Vagina (tissue), 2 donors: ENCODE measurements at regions not wholly inside any gene's neighbourhood (a gene's known extent, or its start where the extent isn't known, plus 50 kb on each side); places are given as distances from the start of the nearest gene placed in this dataset.

Experiments
- DNase-seq, 2 donors: peaks; one replicate each; pipeline ENCODE4 v3.0.0-alpha.2; 2017; ENCODE audit errors: extremely low spot score in 2 of 2
- H3K27ac ChIP-seq: fragments of 200-600 bp; sonication (generic); one replicate; pipeline ENCODE4 v1.5.1; 2019
- H3K27me3 ChIP-seq: fragments of 200-600 bp; sonication (generic); one replicate; pipeline ENCODE4 v1.5.1; 2019
- H3K36me3 ChIP-seq, 2 donors: fragments of 200-600 bp; sonication (generic); one replicate each; pipeline ENCODE4 v1.5.1; 2017 to 2019
- H3K4me1 ChIP-seq: fragments of 200-600 bp; sonication (generic); one replicate; pipeline ENCODE4 v1.5.1; 2019
- H3K4me3 ChIP-seq, 2 donors: fragments of 200-600 bp; sonication (generic); 1 replicate in 1 of 2; 2 replicates in 1 of 2; pipeline ENCODE4 v1.5.1; 2016 to 2019
- H3K9me3 ChIP-seq: fragments of 200-600 bp; sonication (generic); one replicate; pipeline ENCODE4 v1.5.1; 2019
- CTCF ChIP-seq, 3 experiments: fragments of 450-650 bp in 2 of 3; fragments of 200-600 bp in 1 of 3; sonication (generic) in 1 of 3; IDR thresholded peaks; one replicate each; pipeline ENCODE4 v1.5.1; 2017 to 2019; ENCODE audit warnings: antibody characterized with exemption in 3 of 3, mild to moderate bottlenecking in 2 of 3, moderate library complexity in 2 of 3
- POLR2A ChIP-seq, 2 donors: fragments of 450-650 bp; IDR thresholded peaks; one replicate each; pipeline ENCODE4 v1.6.1; 2017; ENCODE audit warnings: antibody characterized with exemption in 2 of 2, mild to moderate bottlenecking in 2 of 2, moderate library complexity in 2 of 2
- POLR2AphosphoS5 ChIP-seq, 2 donors: sonication (generic); formaldehyde crosslinking; IDR thresholded peaks; one replicate each; pipeline ENCODE4 v1.9.0; 2017; ENCODE audit warnings: antibody characterized with exemption in 2 of 2, mild to moderate bottlenecking in 2 of 2, low read depth in 1 of 2; ENCODE audit not compliant: insufficient read depth in 1 of 2
- intact Hi-C: fragments of 100-400 bp; cut with DNase I; formaldehyde crosslinking; loops from one replicate; pipeline ENCODE4 v1.15.1; 2023

GRCh38 chr9:17859228-17859627, 280.4 kb downstream of the SH3GL2 start:
- no peaks in the 10 kb centered on the region for H3K36me3 ChIP-seq
- H3K4me1 ChIP-seq: no peaks in the 10 kb centered on the region
- intact Hi-C loops: loop anchor here (1.0 kb wide), 1 partner anchor 12 kb away; no protein-coding TSS in a partner anchor
- DNase-seq: no peak
- no peak overlapping the region for H3K27ac ChIP-seq
- no peaks in the 10 kb centered on the region for H3K9me3 ChIP-seq
- no peak overlapping the region for H3K4me3 ChIP-seq
- H3K27me3 ChIP-seq: no peaks in the 10 kb centered on the region
- TF ChIP-seq POLR2A (IDR thresholded peaks at IDR 0.05) (no peak), CTCF (IDR thresholded peaks at IDR 0.05) (no peak), POLR2AphosphoS5 (IDR thresholded peaks at IDR 0.05; ENCODE audit: insufficient read depth in 1 of 2, low read depth in 1 of 2) (no peak)

GRCh38 chr9:17859987-17860386, 281.1 kb downstream of the SH3GL2 start:
- TF ChIP-seq POLR2A (IDR thresholded peaks at IDR 0.05) (no peak), CTCF (IDR thresholded peaks at IDR 0.05) (no peak), POLR2AphosphoS5 (IDR thresholded peaks at IDR 0.05; ENCODE audit: insufficient read depth in 1 of 2, low read depth in 1 of 2) (no peak)
- Histone ChIP-seq H3K36me3 (no peaks in the 10 kb centered on the region), H3K9me3 (no peaks in the 10 kb centered on the region), H3K4me3 (no peak overlapping the region), H3K27me3 (no peaks in the 10 kb centered on the region), H3K27ac (no peak overlapping the region), H3K4me1 (no peaks in the 10 kb centered on the region)
- intact Hi-C loops: loop anchor here (1.0 to 10.0 kb wide), 2 partner anchors 13 to 55 kb away; no protein-coding TSS in a partner anchor
- no peak for DNase-seq

- no peak for DNase-seq
- TF ChIP-seq POLR2AphosphoS5 (IDR thresholded peaks at IDR 0.05; ENCODE audit: insufficient read depth in 1 of 2, low read depth in 1 of 2) (no peak), CTCF (IDR thresholded peaks at IDR 0.05) (no peak), POLR2A (IDR thresholded peaks at IDR 0.05) (no peak)
- no peak overlapping the region for H3K27ac ChIP-seq
- no peaks in the 10 kb centered on the region for H3K9me3 ChIP-seq
- no peaks in the 10 kb centered on the region for H3K27me3 ChIP-seq
- H3K36me3 ChIP-seq: no peaks in the 10 kb centered on the region
- intact Hi-C loops: loop anchor here (10.0 kb wide), 1 partner anchor 57 kb away; no protein-coding TSS in a partner anchor
- H3K4me3 ChIP-seq: no peak overlapping the region
- H3K4me1 ChIP-seq: no peaks in the 10 kb centered on the region
Measured at GRCh38 chr9:17862101-17862500, 283.2 kb downstream of the SH3GL2 start.

- Histone ChIP-seq H3K4me1 (no peaks in the 10 kb centered on the region), H3K27ac (no peak overlapping the region), H3K27me3 (no peaks in the 10 kb centered on the region), H3K36me3 (no peaks in the 10 kb centered on the region), H3K4me3 (no peak overlapping the region), H3K9me3 (no peaks in the 10 kb centered on the region)
- intact Hi-C loops: loop anchor here (10.0 kb wide), 1 partner anchor 58 kb away; no protein-coding TSS in a partner anchor
- TF ChIP-seq POLR2A (IDR thresholded peaks at IDR 0.05) (no peak), CTCF (IDR thresholded peaks at IDR 0.05) (no peak)
- DNase-seq: no peak
Measured at GRCh38 chr9:17862629-17863028, 283.8 kb downstream of the SH3GL2 start.

- H3K4me1 ChIP-seq: no peaks in the 10 kb centered on the region
- DNase-seq: no peak
- TF ChIP-seq CTCF (IDR thresholded peaks at IDR 0.05): no peak
- no peak for TF ChIP-seq POLR2A (IDR thresholded peaks at IDR 0.05)
- TF ChIP-seq POLR2AphosphoS5 (IDR thresholded peaks at IDR 0.05; ENCODE audit: insufficient read depth in 1 of 2, low read depth in 1 of 2): no peak
Measured at GRCh38 chr9:17863213-17863883, 284.5 kb downstream of the SH3GL2 start.

More at GRCh38 chr9:17863213-17863883, 284.5 kb downstream of the SH3GL2 start:
- Histone ChIP-seq H3K36me3 (no peaks in the 10 kb centered on the region), H3K4me3 (no peak overlapping the region), H3K9me3 (no peaks in the 10 kb centered on the region), H3K27me3 (no peaks in the 10 kb centered on the region), H3K27ac (no peak overlapping the region)
- intact Hi-C loops: loop anchor here (10.0 kb wide), 1 partner anchor 59 kb away; no protein-coding TSS in a partner anchor
